B cell (primary cell): ENCODE measurements at regions not wholly inside any gene's neighbourhood (a gene's known extent, or its start where the extent isn't known, plus 50 kb on each side); places are given as distances from the start of the nearest gene placed in this dataset.

ENCODE experiments used
- ATAC-seq: fragments of 200-7000 bp; cut with Tn5 transposase; one replicate; pipeline ENCODE4 v1.10.0; 2021; ENCODE audit warnings: low read depth, mild to moderate bottlenecking, moderate number of reproducible peaks, moderate library complexity
- CTCF ChIA-PET: fragments of 350-600 bp; sonication (Branson Sonifier 250); formaldehyde crosslinking; loops from one replicate; lab custom pipeline; 2021; ENCODE audit warnings: antibody characterized with exemption, inconsistent platforms; lab: Charles Lee
- POLR2A ChIA-PET: fragments of 350-600 bp; sonication (Branson Sonifier 250); formaldehyde crosslinking; loops from one replicate; lab custom pipeline; 2021; ENCODE audit warnings: antibody characterized with exemption; lab: Charles Lee
- DNase-seq: peaks from one replicate; pipeline ENCODE4 v3.0.0; 2013
- H2AFZ ChIP-seq: 2 replicates; pipeline ENCODE4 v1.6.1; 2012; ENCODE audit warnings: mild to moderate bottlenecking, low read depth, low read length; ENCODE audit not compliant: insufficient read depth, poor library complexity, severe bottlenecking
- H3K27ac ChIP-seq, 2 donors: 1 replicate in 1 of 2; 2 replicates in 1 of 2; pipeline ENCODE4 v1.5.1; 2012 to 2013; ENCODE audit warnings: low read length in 2 of 2, mild to moderate bottlenecking in 2 of 2, moderate library complexity in 1 of 2
- H3K27me3 ChIP-seq, 4 experiments: fragments of 200-600 bp in 1 of 4; sonication (generic) in 1 of 4; replicated peaks in 1 of 4; 1 replicate in 2 of 4; 2 replicates in 2 of 4; pipeline versions ENCODE4 v1.6.1 to v1.7.0; 2013 to 2016; ENCODE audit warnings: low read length in 3 of 4, mild to moderate bottlenecking in 2 of 4, mixed read lengths in 1 of 4, moderate library complexity in 1 of 4; ENCODE audit not compliant: insufficient read depth in 4 of 4, control insufficient read depth in 3 of 4; ENCODE audit errors: control extremely low read depth in 1 of 4
- H3K36me3 ChIP-seq, 2 experiments: replicated peaks in 1 of 2; 1 replicate in 1 of 2; 2 replicates in 1 of 2; pipeline versions ENCODE4 v1.6.1 to v1.7.1; 2013; ENCODE audit warnings: low read length in 1 of 2; ENCODE audit not compliant: insufficient read depth in 2 of 2, control insufficient read depth in 1 of 2; ENCODE audit errors: control extremely low read depth in 1 of 2, extremely low read depth in 1 of 2
- H3K4me1 ChIP-seq, 2 donors: fragments of 200-600 bp in 1 of 2; sonication (generic) in 1 of 2; 1 replicate in 1 of 2; 2 replicates in 1 of 2; pipeline versions ENCODE4 v1.5.1 to v1.6.1; 2013 to 2017; ENCODE audit warnings: low read length in 2 of 2; ENCODE audit not compliant: control insufficient read depth in 2 of 2, insufficient read depth in 2 of 2
- H3K4me2 ChIP-seq: replicated peaks from 2 replicates; pipeline ENCODE3; 2012; ENCODE audit warnings: mild to moderate bottlenecking, low read depth, low read length; ENCODE audit not compliant: poor library complexity, severe bottlenecking
- H3K4me3 ChIP-seq, 5 experiments: fragments of 200-600 bp in 1 of 5; sonication (generic) in 1 of 5; 1 replicate in 3 of 5; 2 replicates in 2 of 5; pipeline versions ENCODE4 v1.5.1 to v1.7.0; 2011 to 2016; ENCODE audit warnings: low read length in 4 of 5, mild to moderate bottlenecking in 4 of 5, low read depth in 2 of 5, control low read depth in 1 of 5, moderate library complexity in 1 of 5; ENCODE audit not compliant: insufficient read depth in 1 of 5; ENCODE audit errors: control extremely low read depth in 1 of 5, extremely low read depth in 1 of 5
- H3K79me2 ChIP-seq: fragments of 200-600 bp; sonication (generic); one replicate; pipeline ENCODE4 v1.6.0; 2016; ENCODE audit warnings: low read length; ENCODE audit not compliant: control insufficient read depth, insufficient read depth
- H3K9ac ChIP-seq: fragments of 200-600 bp; sonication (generic); 2 replicates; pipeline ENCODE4 v1.6.1; 2017; ENCODE audit warnings: mild to moderate bottlenecking, low read length, moderate library complexity
- H3K9me3 ChIP-seq, 3 donors: one replicate each; pipeline versions ENCODE4 v1.6.1 to v1.7.1; 2013; ENCODE audit warnings: low read length in 2 of 3; ENCODE audit not compliant: control insufficient read depth in 2 of 3, insufficient read depth in 1 of 3; ENCODE audit errors: control extremely low read depth in 1 of 3
- H4K20me1 ChIP-seq: 2 replicates; pipeline ENCODE4 v1.6.0; 2012; ENCODE audit warnings: mild to moderate bottlenecking, low read length; ENCODE audit not compliant: insufficient read depth, control insufficient read depth, poor library complexity, severe bottlenecking
- H3K27ac Mint-ChIP-seq: one replicate; pipeline ENCODE4 v1.8.0; 2021; ENCODE audit warnings: mixed read lengths
- H3K27me3 Mint-ChIP-seq: one replicate; pipeline ENCODE4 v1.8.0; 2021; ENCODE audit warnings: mixed read lengths
- H3K4me1 Mint-ChIP-seq: one replicate; pipeline ENCODE4 v1.8.0; 2021; ENCODE audit warnings: mixed read lengths
- H3K4me3 Mint-ChIP-seq: one replicate; pipeline ENCODE4 v1.8.0; 2021; ENCODE audit warnings: mixed read lengths
- H3K9me3 Mint-ChIP-seq: one replicate; pipeline ENCODE4 v1.8.0; 2022; ENCODE audit warnings: mixed read lengths; ENCODE audit not compliant: insufficient read depth
- CTCF ChIP-seq: fragments of 200-600 bp; IDR thresholded peaks from one replicate; pipeline ENCODE4 v1.8.0; 2022; ENCODE audit warnings: antibody characterized with exemption, mild to moderate bottlenecking
- EZH2 ChIP-seq: IDR thresholded peaks from 2 replicates; pipeline ENCODE4 v1.6.1; 2012; ENCODE audit warnings: borderline replicate concordance, low read depth, mild to moderate bottlenecking, moderate library complexity, low read length; ENCODE audit not compliant: insufficient read depth, poor library complexity, severe bottlenecking
- WGBS: methylation state at CpG from one replicate; pipeline ENCODE4 v1.1.5; 2013; ENCODE audit warnings: missing lambda C conversion rate; ENCODE audit not compliant: insufficient coverage; 5-methylcytosine and 5-hydroxymethylcytosine counted together
- intact Hi-C: fragments of 100-400 bp; cut with micrococcal nuclease; formaldehyde crosslinking; loops from one replicate; pipeline ENCODE4 v1.10.0; 2022

- H3K4me2 ChIP-seq, result no peak overlapping the region
- ATAC-seq (no peak), DNase-seq (no peak)
- H2AFZ ChIP-seq, result no peak overlapping the region
- ChIA-PET CTCF (no interaction called here), POLR2A (no interaction called here)
- Mint-ChIP-seq H3K27me3 (no peaks in the 10 kb centered on the region), H3K4me3 (no peak overlapping the region), H3K4me1 (no peaks in the 10 kb centered on the region), H3K27ac (no peak overlapping the region), H3K9me3 (peaks cover 5% of the 10 kb centered on the region)
- intact Hi-C loops, result no loop called here
- no CpG with 5 or more reads among the region's 1 CpG for WGBS
- no peak overlapping the region for H3K27ac ChIP-seq
- H3K4me1 ChIP-seq, result no peaks in the 10 kb centered on the region
- H3K9ac ChIP-seq, result no peak overlapping the region
- no peaks in the 10 kb centered on the region for H4K20me1 ChIP-seq
- H3K79me2 ChIP-seq, result no peaks in the 10 kb centered on the region
- no peak overlapping the region for H3K4me3 ChIP-seq
- H3K9me3 ChIP-seq, result peaks cover 0 to 4% (median 0%) of the 10 kb centered on the region in 3 donors
- TF ChIP-seq EZH2 (no peak), CTCF (no peak)
- no peaks in the 10 kb centered on the region for H3K36me3 ChIP-seq
- H3K27me3 ChIP-seq, result no peaks in the 10 kb centered on the region
Observed at GRCh38 chr15:24008476-24008875, 321.4 kb upstream of the NDN start.

- no peak for TF ChIP-seq CTCF
- TF ChIP-seq EZH2, result no peak
- H3K4me3 ChIP-seq, result no peak overlapping the region
- H3K36me3 ChIP-seq, result no peaks in the 10 kb centered on the region
- Mint-ChIP-seq H3K4me3 (no peak overlapping the region), H3K27ac (no peak overlapping the region), H3K4me1 (no peaks in the 10 kb centered on the region), H3K9me3 (peaks cover 5% of the 10 kb centered on the region), H3K27me3 (no peaks in the 10 kb centered on the region)
- H3K4me1 ChIP-seq, result no peaks in the 10 kb centered on the region
- H2AFZ ChIP-seq, result no peak overlapping the region
- H4K20me1 ChIP-seq, result no peaks in the 10 kb centered on the region
- no peak for DNase-seq
- no CpG with 5 or more reads among the region's 1 CpG for WGBS
- ChIA-PET POLR2A (no interaction called here), CTCF (no interaction called here)
- intact Hi-C loops, result no loop called here
- no peaks in the 10 kb centered on the region for H3K27me3 ChIP-seq
- no peak overlapping the region for H3K4me2 ChIP-seq
- no peak for ATAC-seq
- no peaks in the 10 kb centered on the region for H3K79me2 ChIP-seq
- H3K9me3 ChIP-seq, result peaks cover 0 to 2% (median 0%) of the 10 kb centered on the region in 3 donors
- no peak overlapping the region for H3K9ac ChIP-seq
- H3K27ac ChIP-seq, result no peak overlapping the region
Observed at GRCh38 chr15:24017470-24017869, 330.4 kb upstream of the NDN start.
